ENCODE measurements at regions not wholly inside any gene's neighbourhood (a gene's known extent, or its start where the extent isn't known, plus 50 kb on each side); places are given as distances from the start of the nearest gene placed in this dataset.
A peak's percentile ranks its signal among the peaks of the same experiment; 100 is the strongest.
"Not testable (repeated sequence)": the region's sequence is repeated elsewhere in the genome, so short reads cannot be mapped to it uniquely, and the experiment has no call there.

DNA sequence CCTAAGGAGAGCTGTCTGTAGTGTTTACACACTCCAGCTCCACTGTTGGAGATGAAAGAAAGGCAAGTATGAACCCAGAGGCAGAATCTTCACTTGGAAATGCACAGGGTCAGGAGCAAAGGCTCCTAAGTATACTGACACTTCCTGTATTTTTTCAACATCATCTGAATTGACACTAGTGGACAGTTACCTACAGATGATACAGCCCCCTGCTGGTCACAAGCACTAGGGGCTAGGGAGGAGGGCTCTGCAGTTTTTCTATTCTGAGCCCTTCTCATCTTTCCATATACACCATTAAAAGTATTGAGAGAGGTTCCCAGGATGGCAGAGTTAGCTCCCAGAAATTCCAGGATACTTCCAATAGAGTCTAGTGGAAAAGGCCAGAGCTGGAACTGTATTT, 290.3 kb upstream of the API5 start:
- DNase-seq, result peak; percentile 50

GRCh38 chr11:43034341-43034740, 277.5 kb upstream of the API5 start:
- DNase-seq, result no peak

- peak; percentile 96 for DNase-seq
Observed at GRCh38 chr11:43035086-43035485, 276.7 kb upstream of the API5 start.

DNA sequence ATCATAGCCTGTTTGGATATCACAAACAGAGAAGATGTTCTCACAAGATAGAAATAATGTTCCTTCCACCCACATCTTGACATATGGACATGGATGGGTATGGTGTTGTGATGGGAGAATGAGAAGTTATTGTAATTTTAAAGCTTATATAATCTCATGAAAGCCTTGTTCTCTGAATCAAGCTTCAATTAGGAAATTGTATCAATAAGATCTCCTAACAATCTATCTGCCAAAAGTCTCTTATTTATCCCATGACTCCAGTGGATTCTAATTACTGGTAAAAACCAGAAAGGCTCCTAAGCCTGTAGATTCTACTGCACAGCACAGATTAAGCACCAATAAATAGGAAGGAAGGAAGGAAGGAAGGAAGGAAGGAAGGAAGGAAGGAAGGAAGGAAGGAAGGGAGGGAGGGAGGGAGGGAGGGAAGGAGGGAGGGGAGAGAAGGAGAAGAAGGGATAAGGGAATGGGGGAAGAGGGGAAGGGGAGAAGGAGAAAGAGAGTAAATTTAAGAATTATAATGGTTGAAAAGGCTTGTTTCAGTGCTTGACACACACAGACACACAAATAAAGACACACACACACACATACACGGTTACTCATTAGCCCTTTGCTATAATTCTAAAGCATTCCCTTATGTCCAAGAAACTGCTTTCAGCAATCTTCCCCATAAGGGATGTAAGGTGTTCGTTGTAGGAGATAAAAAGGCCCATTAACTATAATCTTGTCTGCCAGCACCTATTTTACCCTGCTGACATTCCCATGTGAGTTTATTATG, 258.0 kb upstream of the API5 start:
- no peak for DNase-seq

DNA sequence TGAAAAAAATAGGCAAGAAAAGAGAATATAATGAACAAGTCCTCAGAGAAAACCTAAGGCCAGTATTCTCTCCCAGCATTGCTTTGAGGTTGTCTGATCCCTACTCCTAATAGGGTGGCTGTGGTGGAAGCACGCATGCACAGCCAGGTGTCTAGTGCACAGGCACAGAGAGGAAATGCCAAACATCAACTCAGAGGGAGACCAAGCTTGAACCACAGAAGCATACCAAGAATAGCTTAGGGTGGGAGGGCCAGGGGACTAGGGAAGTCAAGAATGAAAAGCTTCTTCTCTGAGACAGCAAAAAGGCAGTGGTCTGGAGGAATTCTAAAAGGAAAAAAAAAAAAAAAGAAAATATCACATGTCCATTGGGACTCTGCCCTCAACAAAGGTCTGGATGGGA, 244.1 kb upstream of the API5 start:
- no peak for DNase-seq

- DNase-seq, result no peak
Observed at GRCh38 chr11:43071338-43071737, 240.5 kb upstream of the API5 start.

DNA sequence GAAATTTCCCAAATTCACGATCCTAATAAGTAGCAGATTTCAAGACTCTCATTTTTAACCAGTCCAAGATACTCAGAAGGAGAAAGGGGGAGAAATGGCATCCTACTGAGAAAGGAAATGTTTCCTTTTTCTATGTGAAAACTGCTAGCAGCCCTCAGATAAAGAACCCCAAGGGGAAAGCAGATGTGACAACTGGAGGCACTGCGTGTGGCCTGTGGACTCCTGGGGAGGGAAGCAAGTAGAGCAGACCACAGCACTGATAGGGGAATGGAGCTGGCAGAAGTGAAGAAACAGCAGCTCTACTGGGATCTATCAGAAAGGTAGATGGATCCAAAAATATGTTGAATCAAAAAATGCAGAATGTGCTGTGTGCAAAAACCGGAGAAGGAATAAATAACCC, 239.7 kb upstream of the API5 start:
- DNase-seq, result no peak

GRCh38 chr11:43072911-43073310, 238.9 kb upstream of the API5 start:
- no peak for DNase-seq

DNA sequence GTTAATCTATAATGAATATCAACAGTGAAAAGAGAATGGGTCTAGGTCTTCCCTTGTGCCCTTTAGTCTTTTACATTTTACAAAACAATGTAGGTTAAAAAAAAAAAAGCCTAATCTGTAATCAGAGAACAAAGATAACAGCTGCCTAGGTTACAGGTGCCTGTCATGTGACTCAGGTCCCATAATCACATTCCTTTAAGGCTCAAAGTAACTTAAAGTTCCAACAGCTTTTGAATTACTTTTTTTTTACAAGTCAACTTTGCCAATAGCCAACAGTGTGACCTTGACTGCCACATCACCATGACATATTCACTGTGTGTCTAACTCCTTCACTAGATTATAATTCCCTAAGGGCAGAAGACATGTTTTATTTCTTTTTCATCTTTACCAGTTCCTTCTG, 237.0 kb upstream of the API5 start:
- DNase-seq, result no peak

DNA sequence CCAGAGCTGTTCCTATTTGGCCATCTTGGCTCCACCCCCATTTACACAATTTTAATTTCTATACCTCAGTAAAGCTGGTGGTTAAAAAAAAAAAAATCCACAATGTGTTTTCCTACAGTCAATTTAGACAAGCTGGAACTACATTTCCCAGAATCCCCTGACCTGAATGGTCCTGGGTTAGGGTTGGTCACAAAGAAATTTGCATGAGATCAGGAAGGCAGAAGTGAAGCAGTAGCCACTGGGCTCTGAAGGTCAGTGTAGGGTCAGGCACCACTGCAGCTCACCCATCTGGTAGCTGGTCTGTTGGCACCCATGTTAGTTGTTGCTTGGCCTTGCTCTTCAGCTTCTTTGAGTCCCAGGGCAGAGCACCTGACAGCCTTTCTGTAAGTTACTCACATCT, 210.7 kb upstream of the API5 start:
- no peak for DNase-seq

GRCh38 chr11:43116071-43116470, 195.7 kb upstream of the API5 start:
- DNase-seq, result no peak

GRCh38 chr11:43119275-43119970, 192.4 kb upstream of the API5 start:
- no peak for DNase-seq

DNA sequence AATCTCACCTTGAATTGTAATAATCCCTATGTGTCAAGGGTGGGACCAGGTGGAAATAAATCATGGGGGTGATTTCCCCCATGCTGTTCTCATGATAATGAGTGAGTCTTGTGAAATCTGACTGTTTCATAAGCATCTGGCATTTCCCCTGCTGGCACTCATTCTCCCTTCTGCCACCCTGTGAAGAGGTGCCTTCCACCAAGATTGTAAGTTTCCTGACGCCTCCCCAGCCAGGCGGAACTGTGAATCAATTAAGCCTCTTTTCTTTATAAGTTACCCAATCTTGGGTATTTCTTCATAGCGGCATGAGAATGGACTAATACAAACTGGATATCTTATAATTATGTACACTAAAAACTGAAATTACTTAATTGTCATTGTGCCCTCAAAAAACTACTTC, 189.2 kb upstream of the API5 start:
- no peak for DNase-seq

GRCh38 chr11:43123443-43123842, 188.4 kb upstream of the API5 start:
- no peak for DNase-seq

- no peak for DNase-seq
Observed at GRCh38 chr11:43124272-43124935, 187.4 kb upstream of the API5 start.

GRCh38 chr11:43129329-43129728, 182.5 kb upstream of the API5 start:
- DNase-seq, result no peak

GRCh38 chr11:43130616-43131015, 181.2 kb upstream of the API5 start:
- DNase-seq, result peak; percentile 36

- no peak for DNase-seq
Observed at GRCh38 chr11:43135966-43136534, 175.7 kb upstream of the API5 start.

GRCh38 chr11:43138621-43139140, 173.1 kb upstream of the API5 start:
- DNase-seq, result no peak

GRCh38 chr11:43145653-43146052, 166.1 kb upstream of the API5 start:
- no peak for DNase-seq

DNA sequence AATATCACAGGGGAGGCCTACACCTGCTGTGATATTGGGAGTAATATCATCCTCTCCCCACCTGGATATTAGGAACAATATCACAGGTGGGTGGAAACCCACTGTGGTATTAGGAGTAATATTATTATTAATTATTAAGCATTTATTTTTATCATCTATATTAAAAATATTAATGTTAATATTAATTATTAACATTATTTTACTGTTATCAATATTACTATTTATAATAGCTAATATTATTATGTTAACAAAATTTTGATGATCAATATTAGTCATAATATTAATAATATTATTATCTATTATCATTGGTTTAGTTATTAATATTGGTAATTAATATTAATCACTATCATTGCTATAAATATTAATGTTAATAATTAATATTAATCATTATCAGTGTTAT, 161.1 kb upstream of the API5 start:
- no peak for DNase-seq

- DNase-seq, result no peak
Observed at GRCh38 chr11:43164831-43165230, 147.0 kb upstream of the API5 start.

- DNase-seq, result not testable (repeated sequence)
Observed at GRCh38 chr11:43165393-43165792, 146.4 kb upstream of the API5 start.

DNA sequence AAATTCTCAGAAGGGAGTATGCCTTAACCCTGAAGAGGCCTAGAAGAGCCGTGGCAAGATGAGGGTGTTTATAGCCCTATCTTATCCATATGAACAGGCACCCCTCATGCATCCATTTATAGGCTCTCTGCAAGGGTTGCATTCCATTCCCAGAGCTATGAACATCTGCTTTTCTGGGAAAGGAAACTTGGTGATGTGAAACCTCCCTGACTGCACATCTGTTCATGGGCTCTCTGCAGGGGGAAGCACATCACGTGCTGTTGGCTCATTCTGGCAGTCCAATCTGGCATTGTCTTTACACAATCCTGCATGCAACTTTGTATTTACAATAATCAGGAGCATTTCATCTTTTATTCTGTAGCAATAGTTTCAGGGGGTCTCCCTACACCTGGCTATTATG, 143.6 kb upstream of the API5 start:
- not testable (repeated sequence) for DNase-seq

Measured in DMS153 (cell line).